Hematopoietic multipotent progenitor cell treated with erythropoietin and hydrocortisone succinate and interleukin-3 and kit ligand, for 15 days (in vitro differentiated cells): ENCODE measurements at regions not wholly inside any gene's neighbourhood (a gene's known extent, or its start where the extent isn't known, plus 50 kb on each side); places are given as distances from the start of the nearest gene placed in this dataset.
"Not testable (repeated sequence)": the region's sequence is repeated elsewhere in the genome, so short reads cannot be mapped to it uniquely, and the experiment has no call there.

Experiments
- DNase-seq: peaks from one replicate; pipeline ENCODE4 v3.0.0-alpha.2; 2015; ENCODE audit warnings: low spot score

DNA sequence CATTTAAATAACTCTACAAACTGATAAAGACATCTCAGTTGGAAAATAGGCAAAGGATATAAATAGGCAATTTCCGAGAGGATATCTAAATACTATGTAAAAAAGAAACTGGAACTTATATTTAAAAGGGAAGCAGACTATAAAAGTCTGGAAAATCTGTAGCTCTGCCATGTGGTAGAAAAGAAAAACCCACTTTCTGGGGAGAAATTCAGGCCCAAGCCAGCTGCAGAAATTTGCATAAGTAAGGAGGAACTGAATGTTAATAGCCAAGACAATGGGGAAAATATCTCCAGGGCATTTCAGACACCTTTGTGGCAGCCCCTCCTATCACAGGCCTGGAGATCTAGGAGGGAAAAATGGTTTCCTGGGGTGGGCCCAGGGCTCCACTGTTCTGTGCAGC, 97.8 kb upstream of the ZBED5 start:
- no peak for DNase-seq

DNA sequence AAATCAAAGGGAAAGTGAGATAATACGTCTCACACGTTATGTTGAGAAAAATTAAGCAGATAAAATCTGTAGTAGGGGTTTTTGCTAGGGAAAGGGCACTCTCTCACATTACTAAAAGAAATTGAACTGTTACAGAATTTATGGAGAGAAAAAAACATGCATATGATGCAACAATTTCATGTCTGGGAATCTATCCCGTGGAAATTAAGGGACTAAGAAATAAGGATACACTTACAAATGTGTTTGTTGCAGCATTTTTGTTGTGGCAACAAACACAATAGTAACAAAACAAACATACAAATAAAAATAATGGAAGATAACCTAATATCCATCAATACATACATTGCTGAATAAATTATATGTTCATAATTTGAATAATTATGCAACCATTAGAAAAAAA, 96.3 kb upstream of the ZBED5 start:
- no peak for DNase-seq

DNA sequence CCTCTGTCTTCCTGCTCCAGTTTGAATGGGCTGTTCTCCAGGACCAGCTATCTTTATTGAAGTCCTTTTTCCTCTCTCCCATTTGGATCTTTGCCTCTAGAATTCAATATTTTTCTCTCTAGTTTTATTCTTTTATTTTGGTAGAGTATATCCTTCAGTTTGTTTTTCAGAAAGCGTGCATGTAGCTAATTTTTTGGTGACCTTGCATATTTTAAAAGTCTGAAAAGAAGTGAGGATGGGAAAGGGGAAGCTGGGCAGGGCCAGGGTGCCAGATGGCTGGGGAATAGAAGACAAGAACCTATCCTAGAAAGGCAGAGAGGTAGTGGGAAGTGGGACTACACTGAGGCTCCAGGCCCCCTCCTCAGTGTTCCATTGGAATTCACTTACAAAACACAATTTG, 95.0 kb upstream of the ZBED5 start:
- DNase-seq = no peak

DNA sequence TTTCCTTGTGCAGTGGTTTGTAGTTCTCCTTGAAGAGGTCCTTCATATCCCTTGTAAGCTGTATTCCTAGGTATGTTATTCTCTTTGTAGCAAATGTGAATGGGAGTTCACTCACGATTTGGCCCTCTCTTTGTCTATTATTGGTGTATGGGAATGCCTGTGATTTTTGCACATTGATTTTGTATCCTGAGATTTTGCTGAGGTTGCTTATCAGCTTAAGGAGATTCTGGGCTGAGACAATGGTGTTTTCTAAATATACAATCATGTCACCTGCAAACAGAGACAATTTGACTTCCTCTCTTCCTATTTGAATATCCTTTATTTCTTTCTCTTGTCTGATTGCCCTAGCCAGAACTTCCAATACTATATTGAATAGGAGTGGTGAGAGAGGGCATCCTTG, 90.1 kb upstream of the ZBED5 start:
- DNase-seq = not testable (repeated sequence)

DNA sequence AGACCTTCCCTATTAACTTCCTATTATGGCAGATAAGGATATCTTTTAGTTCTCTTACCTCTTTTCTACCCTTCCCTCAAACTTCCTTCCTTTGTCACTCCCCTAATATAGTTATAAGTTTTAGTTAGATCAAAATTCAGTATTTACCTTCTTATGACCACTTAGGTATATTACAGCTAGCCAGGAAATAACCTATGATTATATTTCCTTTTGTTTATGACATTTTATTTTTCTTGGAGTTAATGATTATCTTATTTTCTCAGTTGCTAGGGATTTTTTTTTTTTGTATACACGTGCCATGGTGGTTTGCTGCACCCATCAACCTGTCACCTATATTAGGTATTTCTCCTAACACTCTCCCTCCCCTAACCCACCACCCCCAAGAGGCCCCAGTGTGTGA, 88.2 kb upstream of the ZBED5 start:
- no peak for DNase-seq

DNA sequence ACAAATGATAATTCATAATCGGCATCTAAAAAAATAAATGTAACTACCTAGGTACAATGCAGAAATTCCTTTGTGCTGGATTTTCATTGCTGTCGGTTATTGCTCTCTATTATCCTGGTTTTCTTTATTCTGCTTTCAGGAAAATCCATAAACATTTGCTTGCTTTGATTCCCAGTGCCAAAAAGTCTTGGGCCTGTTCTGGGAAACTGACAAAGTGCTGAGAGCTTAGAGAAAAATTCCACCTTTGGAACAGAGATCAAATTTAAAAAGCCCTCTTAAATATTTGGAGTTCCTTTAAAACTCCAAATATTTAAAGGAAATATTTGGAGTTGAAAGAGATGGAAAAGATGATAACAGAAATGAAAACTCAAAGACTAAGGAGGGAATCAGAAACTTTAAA, 87.3 kb upstream of the ZBED5 start:
- no peak for DNase-seq

DNA sequence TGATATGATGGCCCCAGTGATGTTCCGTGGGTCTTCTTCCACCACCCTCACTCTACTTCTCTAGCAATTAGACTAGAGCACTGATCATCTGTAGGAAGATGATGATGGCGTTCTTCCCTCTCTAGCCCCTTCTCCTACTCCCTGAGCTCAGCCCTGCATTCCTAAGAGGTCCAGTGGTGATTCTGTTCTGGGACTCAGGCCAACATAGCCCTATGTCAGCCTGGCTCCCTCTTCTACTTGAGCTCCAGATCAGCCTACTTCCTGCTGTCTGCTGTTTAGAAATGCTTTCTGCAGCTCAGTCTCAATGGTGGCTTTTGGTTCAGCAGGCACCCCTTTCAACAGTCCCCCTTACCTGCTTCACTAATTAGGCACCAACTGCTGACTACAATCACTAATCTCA, 86.1 kb upstream of the ZBED5 start:
- DNase-seq = no peak

DNA sequence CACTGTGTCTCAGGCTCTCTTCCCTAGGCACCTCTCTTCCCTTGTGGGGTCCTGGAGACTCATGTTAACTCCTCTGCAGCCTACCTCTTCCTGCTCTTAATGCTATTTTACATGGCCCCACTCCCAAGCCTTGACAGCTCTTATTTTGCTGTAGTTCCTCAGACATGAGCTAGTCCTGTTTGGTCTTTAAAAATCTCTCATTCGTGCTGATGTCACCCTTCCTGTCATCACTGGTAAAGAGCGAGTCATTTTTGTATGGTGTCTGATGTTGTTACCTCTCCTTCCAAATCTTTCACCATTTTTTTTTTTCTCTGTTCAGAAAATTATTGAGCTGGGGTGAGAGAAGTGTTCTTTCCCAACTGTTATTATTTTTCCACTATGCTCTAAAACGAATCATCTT, 84.8 kb upstream of the ZBED5 start:
- no peak for DNase-seq

DNA sequence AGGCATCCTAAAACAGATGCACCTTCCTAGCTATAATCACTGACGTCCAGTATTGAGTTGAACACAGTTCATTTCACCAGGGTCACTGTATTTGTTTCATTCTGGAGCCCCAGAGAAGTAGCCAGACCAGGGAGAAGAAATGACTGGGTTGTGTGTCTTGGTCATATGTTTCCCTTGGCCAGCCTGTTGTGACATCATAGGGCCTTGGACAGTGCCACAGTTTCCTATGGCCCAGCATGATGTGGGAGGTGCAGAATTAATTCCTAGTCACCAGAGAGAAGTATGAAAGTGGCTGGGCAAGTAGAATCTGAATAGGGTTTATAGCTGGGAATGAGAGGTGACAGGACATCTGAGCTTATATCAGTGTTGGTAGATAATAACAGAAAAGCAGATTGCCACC, 84.0 kb upstream of the ZBED5 start:
- DNase-seq = no peak

DNA sequence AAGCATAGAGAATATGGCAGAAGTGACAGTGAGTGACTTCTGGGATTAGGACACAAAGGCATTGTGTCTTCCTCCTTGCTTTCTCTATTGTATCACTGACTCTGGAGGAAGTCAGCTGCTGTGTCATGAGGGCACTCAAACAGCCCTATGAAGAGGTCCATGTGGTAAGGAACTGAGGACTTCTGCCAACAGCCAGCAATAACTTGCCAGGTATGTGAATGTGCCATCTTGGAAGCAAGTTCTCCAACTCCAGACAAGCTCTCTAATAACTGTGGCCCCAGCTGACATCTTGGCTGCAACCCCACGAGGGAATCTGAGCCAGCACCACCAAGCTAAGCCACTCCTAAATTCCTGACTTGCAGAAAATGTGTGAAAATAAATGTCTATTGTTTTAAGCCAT, 83.6 kb upstream of the ZBED5 start:
- DNase-seq = no peak

DNA sequence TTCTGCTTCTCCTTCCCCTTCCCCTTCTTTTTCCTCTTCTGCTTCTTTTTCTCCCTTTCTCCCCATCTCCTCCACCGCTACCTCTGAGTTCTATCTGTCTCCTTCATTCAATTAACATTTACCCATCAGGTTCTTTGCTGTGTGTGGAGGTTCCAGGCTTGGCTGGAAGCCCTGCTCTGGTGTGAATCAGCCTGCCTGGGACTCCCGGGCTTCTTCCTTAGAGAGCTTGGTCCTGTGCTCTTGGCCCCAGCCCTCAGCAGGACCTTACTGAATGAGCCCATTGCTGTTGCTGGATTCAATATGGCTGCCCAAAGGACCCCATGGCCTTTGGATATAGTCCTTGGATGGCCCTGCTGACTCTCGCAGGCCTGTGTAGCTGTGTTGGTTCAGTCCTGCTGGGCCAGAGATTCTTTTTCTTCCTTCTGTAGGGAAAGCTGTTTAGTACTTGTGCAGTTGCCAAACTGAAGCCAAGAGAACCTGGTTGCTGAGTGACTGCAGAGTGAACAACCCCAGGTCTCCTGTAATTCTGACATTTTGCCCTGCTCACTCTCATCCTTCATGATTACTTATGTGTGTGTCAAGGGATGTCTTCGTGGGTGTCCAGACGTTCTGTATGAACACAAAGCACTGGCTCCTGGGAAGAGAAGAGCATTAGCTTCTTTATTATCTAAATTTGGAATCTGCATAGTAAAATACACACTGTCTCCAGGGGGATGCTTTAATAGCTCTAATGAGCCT, 81.0 kb upstream of the ZBED5 start:
- no peak for DNase-seq

DNA sequence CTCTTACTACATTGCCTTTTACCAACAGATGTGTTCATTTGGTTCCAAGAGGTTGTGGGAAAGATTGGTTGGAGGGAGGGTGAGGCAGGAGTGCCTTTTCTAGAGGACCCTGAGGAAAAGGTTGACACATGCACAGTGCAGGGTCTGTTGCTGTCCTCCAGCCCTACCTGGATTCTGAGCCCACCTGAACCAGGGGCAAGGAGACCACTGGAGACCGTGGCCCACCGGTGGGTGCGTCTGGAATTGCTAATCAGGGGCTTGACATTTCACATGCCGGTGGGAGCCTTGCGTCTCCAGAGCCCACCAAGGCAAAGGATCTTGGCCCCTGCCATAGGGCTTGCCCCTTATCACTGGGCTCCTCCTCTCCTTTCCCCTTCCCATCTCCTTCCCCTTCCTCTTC, 80.4 kb upstream of the ZBED5 start:
- DNase-seq = no peak

DNA sequence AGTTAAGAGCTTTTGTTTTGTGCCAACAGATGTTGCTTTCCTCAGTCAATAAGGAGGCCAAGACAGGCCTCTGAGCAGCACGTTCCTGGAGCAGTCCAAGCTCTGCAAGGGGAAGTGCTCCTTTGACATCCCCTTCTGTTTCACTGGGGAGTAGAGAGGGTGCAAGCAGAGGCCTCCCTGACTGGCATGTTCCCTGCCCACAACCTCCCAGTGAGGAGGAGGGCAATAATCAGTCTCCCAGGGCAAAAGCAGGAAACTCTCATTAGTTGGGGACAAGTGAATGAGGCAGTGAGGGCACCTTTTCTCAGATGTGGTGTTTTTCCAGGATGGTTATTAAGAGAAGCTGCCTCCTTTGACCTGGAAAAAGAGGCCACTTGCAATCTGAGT, 79.5 kb upstream of the ZBED5 start:
- DNase-seq = no peak

DNA sequence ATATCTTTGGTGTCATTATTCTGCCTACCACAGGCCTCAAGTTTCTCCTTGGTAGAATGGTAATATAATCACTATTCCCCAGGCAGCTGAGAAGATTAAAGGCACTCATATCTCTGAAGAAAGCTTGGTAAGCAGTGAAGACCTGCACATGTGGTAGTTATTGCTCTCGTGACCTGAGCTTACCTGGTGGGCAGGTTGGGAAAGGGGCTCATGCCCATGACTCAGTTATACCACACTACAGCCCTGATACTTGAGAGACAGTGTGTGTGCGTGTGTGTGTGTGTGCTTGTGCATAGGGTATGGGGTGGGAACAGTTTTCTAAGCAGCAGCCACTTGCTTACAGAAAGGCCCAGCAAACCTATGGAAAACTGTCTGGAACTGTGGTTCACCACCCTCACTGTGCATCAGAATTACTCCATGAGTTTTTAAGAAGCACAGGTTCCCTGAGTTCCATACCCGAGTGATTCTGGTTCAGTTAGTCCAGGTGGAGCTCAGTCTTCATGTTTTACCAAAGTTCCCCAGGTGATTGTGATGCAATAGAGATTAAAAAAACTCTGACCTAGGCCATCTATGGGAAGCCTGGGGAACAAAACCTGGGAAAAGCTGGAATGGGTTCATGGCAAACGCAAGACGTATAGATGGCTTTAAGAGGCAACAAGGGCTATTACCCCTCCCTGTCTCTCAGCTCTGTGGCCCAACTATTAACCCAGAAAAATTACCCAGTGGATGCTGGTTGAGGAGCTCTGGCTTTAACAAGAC, 79.0 kb upstream of the ZBED5 start:
- DNase-seq = no peak

DNA sequence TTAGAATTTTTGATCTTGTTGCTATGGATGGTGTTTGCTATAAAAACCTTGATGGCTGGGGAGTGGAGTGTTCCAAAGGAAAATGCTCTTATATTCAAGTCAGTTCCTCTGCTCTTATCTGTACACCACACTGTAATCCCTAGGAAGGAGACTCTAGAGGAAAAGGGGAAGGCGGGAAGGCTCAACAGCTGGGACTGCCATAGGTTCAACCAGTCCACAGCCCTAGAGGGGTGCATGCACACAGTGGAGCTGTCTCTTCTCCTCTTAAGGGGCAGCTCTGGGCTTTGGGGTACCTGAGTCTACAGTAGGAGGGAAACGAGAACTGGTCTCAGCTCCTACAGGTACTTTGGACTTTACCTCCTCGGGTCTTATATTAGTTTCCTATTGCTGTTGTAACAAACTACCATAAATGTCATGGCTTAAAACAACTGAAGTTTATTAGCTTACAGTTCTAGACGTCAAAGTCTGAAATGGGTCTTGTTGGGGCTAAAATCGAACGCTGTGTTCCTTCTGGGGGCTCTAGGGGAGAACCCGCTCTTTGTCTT, 77.2 kb upstream of the ZBED5 start:
- no peak for DNase-seq

DNA sequence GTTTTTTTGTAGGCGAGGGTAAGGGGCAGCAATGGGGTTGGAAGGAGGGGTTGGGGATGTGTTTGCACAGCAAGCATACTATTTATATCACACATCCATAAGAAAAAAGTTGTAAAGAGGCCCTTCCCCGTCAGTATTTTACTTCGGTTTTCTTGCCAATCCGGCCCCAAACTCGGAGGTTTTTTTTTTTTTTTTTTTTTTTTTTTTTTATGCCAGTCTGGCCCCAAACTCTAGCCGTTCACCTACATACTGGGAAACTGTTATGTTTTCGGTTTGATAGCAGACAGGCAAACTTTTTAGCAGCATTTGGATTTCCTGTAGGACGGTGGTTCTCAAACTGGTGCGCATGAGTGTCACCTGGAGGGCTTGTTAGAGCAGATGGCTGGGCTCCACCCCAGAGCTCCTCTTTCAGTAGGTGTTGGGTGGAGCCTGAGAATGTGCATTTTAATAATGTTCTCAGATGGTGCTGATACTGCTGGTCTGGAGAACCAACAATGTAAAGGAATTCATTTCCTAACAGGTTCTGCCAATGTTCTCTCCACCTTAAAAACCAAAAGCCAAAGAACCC, 76.5 kb upstream of the ZBED5 start:
- DNase-seq = no peak

DNA sequence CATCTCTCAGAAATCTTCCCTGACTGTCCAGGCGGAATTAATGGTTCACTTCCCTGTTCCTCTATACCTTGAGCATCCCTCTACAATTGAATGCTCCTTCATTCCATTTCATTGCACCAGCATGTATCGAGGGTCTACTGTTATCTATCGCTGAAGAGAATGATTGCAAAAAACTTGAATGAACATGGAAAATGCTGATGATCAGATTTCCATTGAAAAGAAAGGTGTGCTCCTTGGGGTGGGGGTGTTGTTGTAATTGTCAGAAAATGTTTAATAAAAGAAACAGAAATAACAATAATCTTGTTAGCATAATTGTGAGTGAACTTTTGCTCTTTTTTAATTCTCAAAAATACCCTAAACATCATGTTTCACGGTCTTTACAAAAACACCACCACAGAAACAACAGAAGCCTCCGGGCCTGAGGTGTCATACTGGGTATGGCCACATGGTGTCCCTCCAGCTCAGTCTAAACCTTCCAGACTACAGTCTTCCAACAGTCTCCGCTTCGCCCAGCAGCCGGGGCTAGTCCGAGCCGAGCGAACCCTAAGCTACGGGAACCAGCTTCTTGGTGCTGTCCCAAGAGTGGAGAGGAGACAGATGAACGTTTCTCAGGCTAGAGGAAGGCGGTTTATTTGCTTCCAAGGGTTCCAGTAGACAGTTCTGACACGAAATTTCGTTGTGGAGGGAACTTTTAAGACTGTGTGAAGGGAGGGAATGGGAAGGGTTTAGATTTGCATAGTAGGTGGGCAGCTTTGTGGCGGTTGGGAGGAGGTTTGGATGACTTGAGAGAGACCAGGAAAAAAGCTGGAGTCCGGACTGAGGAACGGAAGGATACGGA, 75.8 kb upstream of the ZBED5 start:
- peak; percentile 73 for DNase-seq

DNA sequence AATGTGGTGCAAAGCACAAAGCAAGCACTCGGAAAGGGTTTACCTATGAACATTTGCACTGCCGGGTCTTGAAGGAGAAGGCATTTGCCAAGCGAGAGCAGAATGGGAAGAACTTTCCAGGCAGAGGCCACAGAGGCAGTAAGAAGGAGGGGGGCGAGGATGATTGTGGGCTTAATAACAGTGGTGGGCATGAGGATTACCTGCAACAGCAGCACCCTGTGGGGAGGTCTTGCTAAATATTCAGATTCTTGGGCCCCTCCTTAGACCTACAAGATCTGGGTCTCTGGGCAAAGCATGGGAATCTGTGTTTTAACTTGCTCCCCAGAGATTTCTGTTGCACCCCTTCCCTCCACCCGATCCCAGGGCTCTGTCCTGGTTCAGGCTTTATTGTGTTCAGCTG, 75.1 kb upstream of the ZBED5 start:
- DNase-seq = no peak

DNA sequence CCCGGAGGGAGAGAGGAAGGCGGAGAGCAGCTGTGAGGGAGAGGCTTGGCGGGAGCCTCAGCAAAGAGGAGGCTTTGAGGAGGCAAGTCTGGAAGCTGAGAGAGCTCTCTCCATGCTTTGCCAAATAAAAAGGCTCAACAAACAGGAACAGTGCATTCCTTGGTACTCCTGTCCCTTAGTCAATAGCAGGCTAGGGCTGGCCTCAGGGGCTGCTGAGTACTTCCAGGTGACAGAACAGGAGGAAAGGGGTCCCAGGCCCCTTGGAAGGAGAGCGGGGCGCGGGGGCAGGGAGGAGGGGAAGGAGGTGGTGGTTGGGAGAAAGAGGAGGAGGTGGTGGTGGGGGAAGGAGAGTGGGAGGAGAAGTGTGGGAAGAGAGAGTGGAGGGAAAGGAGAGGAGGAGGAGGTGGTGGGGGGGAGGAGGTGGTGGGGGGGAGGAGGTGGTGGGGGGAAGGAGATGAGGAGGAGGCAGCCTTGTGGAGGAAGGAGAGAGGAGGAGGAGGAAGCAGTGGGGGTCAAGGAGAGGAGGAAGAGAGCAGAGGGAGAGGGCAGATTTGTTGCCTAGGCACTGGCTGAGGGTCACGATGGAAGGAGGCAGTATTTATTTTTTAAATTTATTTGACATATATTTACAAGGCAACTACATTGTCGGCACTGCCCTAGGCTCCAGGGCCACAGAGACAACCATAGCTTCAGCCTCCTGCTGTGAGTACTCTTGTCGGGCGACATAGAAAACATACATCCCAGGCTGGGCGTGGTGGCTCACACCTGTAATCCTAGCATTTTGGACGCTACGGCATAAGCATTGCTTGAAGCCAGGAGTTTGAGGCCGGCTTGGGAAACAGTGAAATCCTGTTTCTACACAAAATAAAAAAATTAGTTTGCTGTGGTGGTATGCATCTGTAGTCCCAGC, 74.2 kb upstream of the ZBED5 start:
- no peak for DNase-seq

DNA sequence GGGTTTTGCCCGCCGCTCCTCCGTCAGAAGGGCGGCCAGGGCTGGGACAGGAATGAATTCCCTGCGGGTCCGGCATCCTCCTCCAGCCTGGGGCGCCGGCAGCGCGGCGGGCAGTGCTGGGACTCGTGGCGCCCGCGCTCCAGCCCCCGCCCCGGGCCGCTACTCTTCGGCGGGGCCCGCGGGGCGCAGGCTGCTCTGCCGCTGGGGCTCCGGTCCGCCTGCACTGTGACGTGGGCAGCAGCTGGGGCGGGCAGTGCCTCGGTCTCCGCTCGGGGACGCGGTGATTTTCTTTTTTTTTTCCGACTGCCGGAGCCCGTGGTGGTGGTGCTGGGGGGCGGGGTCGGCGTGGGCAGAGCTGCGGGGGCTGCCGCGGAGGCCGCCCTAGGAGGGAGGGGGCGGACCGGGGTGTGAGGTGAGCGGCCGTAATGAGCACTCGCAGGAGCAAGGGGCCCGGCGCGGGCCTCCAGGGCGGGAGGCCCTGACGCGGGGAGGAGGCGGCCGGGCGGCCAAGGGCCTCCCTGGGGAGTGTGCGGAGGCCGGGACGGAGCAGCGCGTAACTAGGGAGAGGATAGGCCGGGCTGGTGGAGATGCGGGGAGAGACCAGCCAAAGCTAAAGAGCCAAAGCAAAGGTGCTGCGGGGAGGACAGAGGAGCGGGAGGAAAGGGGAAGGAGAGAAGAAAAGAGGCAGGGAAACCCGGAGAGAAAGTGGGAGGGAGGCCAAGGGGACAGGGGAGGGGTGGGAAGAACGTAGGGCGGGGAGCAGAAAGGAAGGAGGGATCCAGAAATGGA, 73.3 kb upstream of the ZBED5 start:
- no peak for DNase-seq
